ENCODE measurements at regions not wholly inside any gene's neighbourhood (a gene's known extent, or its start where the extent isn't known, plus 50 kb on each side); places are given as distances from the start of the nearest gene placed in this dataset.
"Not testable (repeated sequence)": the region's sequence is repeated elsewhere in the genome, so short reads cannot be mapped to it uniquely, and the experiment has no call there.

DNA sequence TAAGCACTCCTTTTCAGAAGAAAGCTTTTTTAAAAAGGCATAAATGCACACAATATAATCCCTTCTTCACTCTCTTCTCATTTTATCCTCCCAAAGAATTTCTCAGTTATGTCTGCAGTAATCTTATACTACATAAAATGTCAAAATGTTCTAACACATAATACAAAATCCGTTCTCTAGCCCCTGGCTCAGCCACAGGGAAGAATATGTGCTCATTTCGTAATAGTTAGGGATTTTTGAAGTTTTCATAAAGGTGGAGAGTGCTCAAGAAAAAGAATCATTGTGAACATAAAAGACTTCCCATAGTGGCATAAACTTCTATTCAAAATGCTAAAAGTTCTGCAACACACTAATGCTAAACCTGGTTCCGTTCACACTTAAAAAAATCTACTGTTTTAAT, 1410.7 kb upstream of the C9orf72 start:
- DNase-seq, result no peak
- no peak overlapping the region for H2AFZ ChIP-seq (ENCODE audit: low read length)
- no peaks in the 10 kb centered on the region for H3K36me3 ChIP-seq (replicated peaks; ENCODE audit: insufficient read depth, low read length)
- no peaks in the 10 kb centered on the region for H3K79me2 ChIP-seq (ENCODE audit: low read length)
- H3K4me3 ChIP-seq (ENCODE audit: low read length), result no peak overlapping the region
- H3K9me2 ChIP-seq (replicated peaks; ENCODE audit: insufficient read depth, low read length), result no peaks in the 10 kb centered on the region
- TF ChIP-seq EZH2phosphoT487 (IDR thresholded peaks at IDR 0.05; ENCODE audit: low read length) (no peak), EZH2 (optimal IDR thresholded peaks at IDR 0.05; ENCODE audit: low read depth, low read length) (no peak)
- H3K27ac ChIP-seq (ENCODE audit: low read length), result no peak overlapping the region
- H3K27me3 ChIP-seq (replicated peaks; ENCODE audit: insufficient read depth, low read length), result no peaks in the 10 kb centered on the region
- no peak overlapping the region for H3K4me2 ChIP-seq (ENCODE audit: low read depth, low read length)
- H3K9ac ChIP-seq (ENCODE audit: low read length), result no peak overlapping the region
- no peaks in the 10 kb centered on the region for H3K4me1 ChIP-seq (ENCODE audit: low read length)
- no peaks in the 10 kb centered on the region for H4K20me1 ChIP-seq (ENCODE audit: insufficient read depth, low read length)
- H3F3A ChIP-seq (ENCODE audit: insufficient read depth, low read length), result no peaks in the 10 kb centered on the region
- no peaks in the 10 kb centered on the region for H3K9me3 ChIP-seq (replicated peaks; ENCODE audit: insufficient read depth, low read length)

GRCh38 chr9:28990009-28990408, 1416.7 kb upstream of the C9orf72 start:
- not testable (repeated sequence) for H3K9me3 ChIP-seq (replicated peaks; ENCODE audit: insufficient read depth, low read length); H3F3A ChIP-seq (ENCODE audit: insufficient read depth, low read length); H3K27me3 ChIP-seq (replicated peaks; ENCODE audit: insufficient read depth, low read length); H3K9ac ChIP-seq (ENCODE audit: low read length); DNase-seq; H3K27ac ChIP-seq (ENCODE audit: low read length); H3K4me1 ChIP-seq (ENCODE audit: low read length); H2AFZ ChIP-seq (ENCODE audit: low read length); H3K79me2 ChIP-seq (ENCODE audit: low read length); H3K36me3 ChIP-seq (replicated peaks; ENCODE audit: insufficient read depth, low read length); H3K4me3 ChIP-seq (ENCODE audit: low read length); H4K20me1 ChIP-seq (ENCODE audit: insufficient read depth, low read length); H3K9me2 ChIP-seq (replicated peaks; ENCODE audit: insufficient read depth, low read length); H3K4me2 ChIP-seq (ENCODE audit: low read depth, low read length)

- no peak overlapping the region for H2AFZ ChIP-seq (ENCODE audit: low read length)
- H3K9ac ChIP-seq (ENCODE audit: low read length), result no peak overlapping the region
- no peaks in the 10 kb centered on the region for H3K36me3 ChIP-seq (replicated peaks; ENCODE audit: insufficient read depth, low read length)
- H4K20me1 ChIP-seq (ENCODE audit: insufficient read depth, low read length), result no peaks in the 10 kb centered on the region
- no peaks in the 10 kb centered on the region for H3K9me3 ChIP-seq (replicated peaks; ENCODE audit: insufficient read depth, low read length)
- H3K27me3 ChIP-seq (replicated peaks; ENCODE audit: insufficient read depth, low read length), result no peaks in the 10 kb centered on the region
- no peaks in the 10 kb centered on the region for H3K9me2 ChIP-seq (replicated peaks; ENCODE audit: insufficient read depth, low read length)
- H3K4me1 ChIP-seq (ENCODE audit: low read length), result no peaks in the 10 kb centered on the region
- no peaks in the 10 kb centered on the region for H3K79me2 ChIP-seq (ENCODE audit: low read length)
- no peak overlapping the region for H3K27ac ChIP-seq (ENCODE audit: low read length)
- TF ChIP-seq EZH2 (optimal IDR thresholded peaks at IDR 0.05; ENCODE audit: low read depth, low read length) (no peak), EZH2phosphoT487 (IDR thresholded peaks at IDR 0.05; ENCODE audit: low read length) (no peak)
- TF ChIP-seq, protein P1, sequence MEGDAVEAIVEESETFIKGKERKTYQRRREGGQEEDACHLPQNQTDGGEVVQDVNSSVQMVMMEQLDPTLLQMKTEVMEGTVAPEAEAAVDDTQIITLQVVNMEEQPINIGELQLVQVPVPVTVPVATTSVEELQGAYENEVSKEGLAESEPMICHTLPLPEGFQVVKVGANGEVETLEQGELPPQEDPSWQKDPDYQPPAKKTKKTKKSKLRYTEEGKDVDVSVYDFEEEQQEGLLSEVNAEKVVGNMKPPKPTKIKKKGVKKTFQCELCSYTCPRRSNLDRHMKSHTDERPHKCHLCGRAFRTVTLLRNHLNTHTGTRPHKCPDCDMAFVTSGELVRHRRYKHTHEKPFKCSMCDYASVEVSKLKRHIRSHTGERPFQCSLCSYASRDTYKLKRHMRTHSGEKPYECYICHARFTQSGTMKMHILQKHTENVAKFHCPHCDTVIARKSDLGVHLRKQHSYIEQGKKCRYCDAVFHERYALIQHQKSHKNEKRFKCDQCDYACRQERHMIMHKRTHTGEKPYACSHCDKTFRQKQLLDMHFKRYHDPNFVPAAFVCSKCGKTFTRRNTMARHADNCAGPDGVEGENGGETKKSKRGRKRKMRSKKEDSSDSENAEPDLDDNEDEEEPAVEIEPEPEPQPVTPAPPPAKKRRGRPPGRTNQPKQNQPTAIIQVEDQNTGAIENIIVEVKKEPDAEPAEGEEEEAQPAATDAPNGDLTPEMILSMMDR (IDR thresholded peaks at IDR 0.05; ENCODE audit: low read length), result no peak
- H3F3A ChIP-seq (ENCODE audit: insufficient read depth, low read length), result no peaks in the 10 kb centered on the region
- H3K4me3 ChIP-seq (ENCODE audit: low read length), result no peak overlapping the region
- H3K4me2 ChIP-seq (ENCODE audit: low read depth, low read length), result no peak overlapping the region
- DNase-seq, result no peak
These were observed 1425.8 kb upstream of the C9orf72 start for GRCh38 chr9:28999057-28999456.

DNA sequence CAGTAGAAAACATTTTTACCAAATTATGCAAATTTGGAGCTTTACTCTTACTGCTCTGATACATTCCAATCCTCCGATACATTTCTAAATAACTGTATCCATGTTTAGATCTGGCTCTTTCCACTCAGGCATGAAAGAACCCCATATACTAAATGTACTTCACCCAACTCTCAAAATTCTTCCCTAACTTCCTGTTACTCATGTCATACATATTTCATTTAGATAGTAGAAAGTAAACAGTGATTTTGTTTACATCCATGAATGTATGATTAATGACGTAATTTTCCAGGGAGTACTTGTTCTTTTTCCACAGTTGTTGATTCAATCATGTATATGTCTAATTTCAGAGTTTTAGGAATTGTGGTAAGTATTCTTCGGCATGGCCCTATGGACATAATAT, 1426.5 kb upstream of the C9orf72 start:
- H3K27ac ChIP-seq (ENCODE audit: low read length), result no peak overlapping the region
- DNase-seq, result no peak
- H3K4me3 ChIP-seq (ENCODE audit: low read length), result no peak overlapping the region
- H2AFZ ChIP-seq (ENCODE audit: low read length), result no peak overlapping the region
- no peaks in the 10 kb centered on the region for H3K79me2 ChIP-seq (ENCODE audit: low read length)
- H3F3A ChIP-seq (ENCODE audit: insufficient read depth, low read length), result no peaks in the 10 kb centered on the region
- TF ChIP-seq EZH2phosphoT487 (IDR thresholded peaks at IDR 0.05; ENCODE audit: low read length) (no peak), EZH2 (optimal IDR thresholded peaks at IDR 0.05; ENCODE audit: low read depth, low read length) (no peak)
- TF ChIP-seq, protein P1 (IDR thresholded peaks at IDR 0.05; ENCODE audit: low read length), result no peak
- no peaks in the 10 kb centered on the region for H4K20me1 ChIP-seq (ENCODE audit: insufficient read depth, low read length)
- H3K9me2 ChIP-seq (replicated peaks; ENCODE audit: insufficient read depth, low read length), result no peaks in the 10 kb centered on the region
- H3K36me3 ChIP-seq (replicated peaks; ENCODE audit: insufficient read depth, low read length), result no peaks in the 10 kb centered on the region
- no peak overlapping the region for H3K9ac ChIP-seq (ENCODE audit: low read length)
- H3K4me1 ChIP-seq (ENCODE audit: low read length), result no peaks in the 10 kb centered on the region
- no peaks in the 10 kb centered on the region for H3K9me3 ChIP-seq (replicated peaks; ENCODE audit: insufficient read depth, low read length)
- H3K4me2 ChIP-seq (ENCODE audit: low read depth, low read length), result no peak overlapping the region
- H3K27me3 ChIP-seq (replicated peaks; ENCODE audit: insufficient read depth, low read length), result no peaks in the 10 kb centered on the region
